ENCODE measurements at regions not wholly inside any gene's neighbourhood (a gene's known extent, or its start where the extent isn't known, plus 50 kb on each side); places are given as distances from the start of the nearest gene placed in this dataset.

- H3K27ac ChIP-seq: no peak overlapping the region
- no peak overlapping the region for H3K4me3 ChIP-seq
- no peaks in the 10 kb centered on the region for H3K36me3 ChIP-seq
- H3K4me1 ChIP-seq: no peaks in the 10 kb centered on the region
- no peak for ATAC-seq
- H3K27me3 ChIP-seq (ENCODE audit: low read depth): peaks cover 4% of the 10 kb centered on the region
- intact Hi-C loops (cut with DNase I): no loop called here
- DNase-seq: no peak
- H3K9me3 ChIP-seq: no peaks in the 10 kb centered on the region
- peak; percentile 25 for TF ChIP-seq CTCF (IDR thresholded peaks at IDR 0.05)
Observed at GRCh38 chr11:82676483-82677094, 57.1 kb downstream of the FAM181B start.

DNA sequence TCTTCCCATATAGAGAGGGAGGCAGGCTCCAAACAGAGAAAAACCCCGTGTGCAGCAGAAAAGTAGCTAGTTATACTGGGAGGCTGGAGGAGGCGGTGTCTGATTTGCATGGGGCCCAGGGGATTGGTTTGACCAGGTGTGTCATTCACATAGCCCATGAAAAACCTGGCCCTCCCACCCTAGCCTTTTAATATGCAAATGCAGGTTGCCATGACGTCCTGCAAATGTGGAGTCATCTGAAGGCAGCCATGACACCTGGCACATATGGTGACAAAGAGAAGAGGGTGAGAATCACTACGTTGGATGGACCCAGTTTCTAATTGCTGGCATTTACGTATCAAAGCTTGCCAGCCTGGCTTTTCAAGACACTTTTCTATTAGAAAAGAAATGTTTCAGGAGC is 57.8 kb downstream of the FAM181B start:
- intact Hi-C loops (cut with DNase I): no loop called here
- no peaks in the 10 kb centered on the region for H3K9me3 ChIP-seq
- H3K4me1 ChIP-seq: no peaks in the 10 kb centered on the region
- no peaks in the 10 kb centered on the region for H3K36me3 ChIP-seq
- H3K27ac ChIP-seq: no peak overlapping the region
- DNase-seq: no peak
- no peak for TF ChIP-seq CTCF (IDR thresholded peaks at IDR 0.05)
- ATAC-seq: no peak
- peaks cover 4% of the 10 kb centered on the region for H3K27me3 ChIP-seq (ENCODE audit: low read depth)
- no peak overlapping the region for H3K4me3 ChIP-seq

DNA sequence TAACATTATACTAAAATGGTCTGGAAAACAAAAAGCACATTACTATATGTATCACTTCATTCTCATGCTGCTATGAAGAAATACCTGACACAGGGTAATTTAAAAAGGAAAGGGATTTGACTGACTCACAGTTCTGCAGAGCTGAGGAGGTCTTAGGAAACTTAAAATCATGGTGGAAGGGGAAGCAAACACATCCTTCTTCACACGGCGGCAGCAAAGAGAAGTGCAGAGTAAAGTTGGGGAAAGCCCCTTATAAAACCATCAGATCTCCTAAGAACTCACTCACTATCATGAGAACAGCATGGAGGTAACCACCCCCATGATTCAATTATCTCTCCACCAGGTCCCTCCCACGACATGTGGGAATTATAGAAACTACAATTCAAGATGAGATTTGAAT is 60.0 kb downstream of the FAM181B start:
- intact Hi-C loops (cut with DNase I): no loop called here
- no peak for DNase-seq
- no peak for ATAC-seq
- Histone ChIP-seq H3K4me1 (no peaks in the 10 kb centered on the region), H3K27me3 (ENCODE audit: low read depth) (peaks cover 4% of the 10 kb centered on the region), H3K27ac (no peak overlapping the region), H3K4me3 (no peak overlapping the region), H3K9me3 (no peaks in the 10 kb centered on the region), H3K36me3 (no peaks in the 10 kb centered on the region)
- TF ChIP-seq CTCF (IDR thresholded peaks at IDR 0.05): no peak

DNA sequence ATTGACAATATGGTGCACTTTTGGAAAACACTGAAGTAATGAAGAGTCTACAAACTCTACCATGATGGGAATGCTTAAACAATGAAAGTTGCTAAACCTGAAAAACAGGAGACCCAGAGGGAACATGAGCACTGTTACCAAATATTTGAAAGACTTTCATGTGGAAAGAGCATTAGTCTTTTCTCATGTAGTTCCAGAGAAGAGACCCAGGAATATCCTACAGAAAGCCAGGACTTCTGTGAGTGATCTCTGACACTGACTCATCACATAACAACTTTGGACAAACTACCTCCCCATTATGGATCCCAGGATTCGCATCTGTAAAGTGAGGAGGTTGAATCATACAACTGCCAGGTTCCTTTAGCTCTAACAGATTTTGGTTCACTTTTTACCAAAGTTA is 62.2 kb downstream of the FAM181B start:
- DNase-seq (no peak), ATAC-seq (no peak)
- H3K27me3 ChIP-seq (ENCODE audit: low read depth): no peaks in the 10 kb centered on the region
- H3K4me3 ChIP-seq: no peak overlapping the region
- no peaks in the 10 kb centered on the region for H3K36me3 ChIP-seq
- no peaks in the 10 kb centered on the region for H3K9me3 ChIP-seq
- H3K4me1 ChIP-seq: no peaks in the 10 kb centered on the region
- H3K27ac ChIP-seq: no peak overlapping the region
- no peak for TF ChIP-seq CTCF (IDR thresholded peaks at IDR 0.05)
- intact Hi-C loops (cut with DNase I): no loop called here

DNA sequence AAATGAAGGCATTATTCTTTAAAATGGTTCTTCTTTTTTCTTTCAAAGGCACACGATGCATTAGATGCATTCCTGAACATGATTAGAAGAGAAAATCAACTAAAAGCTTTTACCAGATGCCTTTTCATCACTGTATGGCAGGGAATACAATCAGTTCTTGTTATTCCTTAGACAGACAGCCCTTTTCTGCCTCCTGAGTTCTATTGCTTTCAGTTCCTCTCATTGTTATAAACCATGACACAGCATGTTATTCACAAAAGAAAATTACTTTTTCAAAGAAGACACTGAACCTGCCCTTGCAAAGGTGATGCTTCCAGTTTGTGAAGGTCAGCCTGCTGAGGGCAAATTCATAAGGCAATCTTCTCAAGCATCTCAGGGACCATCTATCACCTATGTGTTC is 70.1 kb downstream of the FAM181B start:
- Histone ChIP-seq H3K9me3 (no peaks in the 10 kb centered on the region), H3K36me3 (no peaks in the 10 kb centered on the region), H3K4me1 (no peaks in the 10 kb centered on the region), H3K27ac (no peak overlapping the region), H3K27me3 (ENCODE audit: low read depth) (no peaks in the 10 kb centered on the region), H3K4me3 (no peak overlapping the region)
- intact Hi-C loops (cut with DNase I): no loop called here
- no peak for TF ChIP-seq CTCF (IDR thresholded peaks at IDR 0.05)
- DNase-seq (no peak), ATAC-seq (no peak)

DNA sequence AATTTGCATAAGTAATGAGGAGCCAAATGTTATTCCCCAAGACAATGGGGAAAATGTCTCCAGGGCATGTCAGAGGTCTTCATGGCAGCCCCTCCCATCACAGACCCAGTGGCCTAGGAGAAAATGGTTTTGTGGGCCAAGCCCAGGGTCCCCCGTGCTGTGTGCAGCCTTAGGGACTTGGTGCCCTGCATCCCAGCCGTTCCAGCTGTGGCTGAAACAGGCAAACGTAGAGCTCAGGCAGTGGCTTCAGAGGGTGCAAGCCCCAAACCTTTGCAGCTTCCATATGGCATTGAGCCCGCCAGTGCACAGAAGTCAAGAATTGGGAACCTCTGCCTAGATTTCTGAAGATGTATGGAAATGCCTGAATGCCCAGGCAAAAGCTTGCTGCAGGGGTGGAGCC is 79.9 kb downstream of the FAM181B start:
- DNase-seq (no peak), ATAC-seq (no peak)
- intact Hi-C loops (cut with DNase I): no loop called here
- Histone ChIP-seq H3K27ac (no peak overlapping the region), H3K27me3 (ENCODE audit: low read depth) (no peaks in the 10 kb centered on the region), H3K9me3 (no peaks in the 10 kb centered on the region), H3K36me3 (no peaks in the 10 kb centered on the region), H3K4me1 (no peaks in the 10 kb centered on the region), H3K4me3 (no peak overlapping the region)
- TF ChIP-seq CTCF (IDR thresholded peaks at IDR 0.05): no peak

Data from lower lobe of right lung (tissue), 2 donors.